Right renal cortex interstitium (tissue), 3 donors: ENCODE measurements at regions not wholly inside any gene's neighbourhood (a gene's known extent, or its start where the extent isn't known, plus 50 kb on each side); places are given as distances from the start of the nearest gene placed in this dataset.

ENCODE experiments used
- DNase-seq, 3 donors: peaks; one replicate each; pipeline ENCODE4 v3.0.0-alpha.2; 2013; ENCODE audit warnings: low read depth in 3 of 3, low spot score in 2 of 3

DNA sequence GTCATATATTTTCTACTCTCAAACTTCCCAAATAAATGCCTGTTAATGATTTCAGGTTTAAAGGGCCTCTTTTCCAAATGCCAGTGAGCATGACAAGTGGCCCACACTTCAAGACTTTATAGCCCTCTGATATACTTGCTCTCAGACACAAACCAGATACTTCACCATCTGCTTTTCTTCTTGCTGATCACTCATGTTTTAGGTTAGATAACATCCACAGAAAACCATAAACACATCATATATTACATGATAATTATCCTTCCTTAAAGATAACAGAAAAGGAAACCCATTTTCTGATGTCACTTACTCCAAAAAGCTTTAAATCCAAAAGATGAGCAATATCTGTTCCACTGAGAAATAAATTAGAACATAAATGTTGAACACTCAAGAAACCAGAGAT, 723.5 kb downstream of the LTN1 start:
- no peak for DNase-seq

DNA sequence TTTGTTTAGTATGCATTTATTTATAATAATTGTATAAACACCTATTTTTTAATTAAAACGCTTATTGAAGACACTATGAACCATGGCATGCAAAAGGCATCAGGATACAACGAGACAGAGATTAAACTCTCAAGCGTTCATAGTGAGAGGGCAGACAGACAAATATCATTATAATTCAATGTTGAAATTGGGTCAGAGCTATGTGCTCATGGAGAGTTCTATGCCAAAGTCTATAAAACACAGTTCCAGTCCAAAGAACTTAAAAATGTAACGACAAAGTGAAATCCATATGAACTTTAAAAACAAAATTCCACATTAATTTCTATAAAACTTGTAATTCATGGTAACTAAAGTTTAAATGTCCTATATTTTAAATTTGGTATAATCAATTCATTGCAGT, 724.0 kb downstream of the LTN1 start:
- DNase-seq = no peak

DNA sequence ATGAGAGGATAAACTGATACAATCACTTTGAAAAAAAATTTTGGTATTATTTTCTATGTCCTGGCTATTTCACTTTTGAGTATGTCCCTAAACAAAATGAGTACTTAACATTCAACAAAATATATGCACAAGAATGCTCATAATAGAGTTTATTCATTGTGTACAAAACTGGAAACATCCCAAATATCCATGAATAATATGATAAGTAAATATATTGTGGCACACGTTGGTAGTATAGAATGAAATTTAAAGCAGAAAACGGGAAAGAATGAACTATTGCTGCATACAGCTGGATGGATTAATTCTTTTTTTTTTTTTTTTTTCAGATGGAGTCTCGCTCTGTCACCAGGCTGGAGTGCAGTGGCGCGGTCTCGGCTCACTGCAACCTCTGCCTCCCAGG, 725.2 kb downstream of the LTN1 start:
- no peak for DNase-seq

DNA sequence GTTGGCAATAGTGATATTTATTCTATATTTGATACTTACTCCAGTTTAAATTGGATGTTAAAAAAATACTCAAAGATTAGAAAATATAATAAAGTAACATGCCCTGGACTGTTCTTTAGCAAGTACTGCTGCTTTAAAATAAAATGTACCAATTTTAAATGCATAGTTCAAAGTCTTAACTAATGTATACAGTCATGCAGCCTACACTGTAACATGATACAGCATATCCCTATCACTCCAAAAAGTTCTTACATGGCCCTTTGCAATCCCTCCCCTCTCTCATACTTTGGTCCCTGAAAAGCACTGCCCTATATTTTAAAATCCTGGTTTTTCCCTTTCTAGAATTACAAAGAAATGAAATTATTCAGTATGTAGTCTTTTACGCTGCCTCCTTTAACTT, 726.6 kb downstream of the LTN1 start:
- no peak for DNase-seq

DNA sequence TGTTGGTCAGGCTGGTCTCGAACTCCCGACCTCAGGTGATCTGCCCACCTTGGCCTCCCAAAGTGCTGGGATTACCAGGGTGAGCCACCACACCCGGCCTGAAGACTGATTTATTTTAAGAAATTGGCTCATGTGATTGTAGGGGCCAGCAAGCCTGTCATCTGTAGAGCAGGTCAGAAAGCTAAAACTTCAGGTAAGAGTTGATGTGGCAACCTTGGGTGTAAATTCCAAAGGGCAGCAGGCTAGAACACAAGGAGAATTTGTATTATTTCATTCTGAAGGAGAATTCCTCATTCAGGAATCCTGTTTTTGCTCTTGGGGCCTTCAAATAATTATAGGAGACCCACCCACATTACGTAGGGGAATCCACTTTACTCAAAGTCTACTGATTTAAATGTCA, 728.7 kb downstream of the LTN1 start:
- DNase-seq = no peak

DNA sequence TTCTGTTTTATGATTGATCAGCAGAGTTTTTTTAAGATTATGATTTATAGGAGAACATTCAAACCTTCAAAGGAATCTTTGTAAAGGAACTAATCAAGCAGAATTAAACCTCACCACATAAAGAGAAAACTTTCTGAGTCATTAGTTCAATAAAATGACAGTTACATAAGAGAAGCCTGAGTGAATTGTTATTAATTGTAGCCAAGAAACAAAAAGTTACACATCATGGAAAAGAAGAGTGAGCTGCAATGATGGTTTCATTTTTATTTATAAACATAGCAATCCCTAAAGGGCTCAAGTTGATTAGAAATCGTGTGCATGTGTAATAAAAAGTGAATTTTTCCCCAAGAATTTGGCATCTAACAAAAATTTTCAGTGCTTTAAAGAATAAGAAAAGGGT, 731.4 kb downstream of the LTN1 start:
- no peak for DNase-seq

DNA sequence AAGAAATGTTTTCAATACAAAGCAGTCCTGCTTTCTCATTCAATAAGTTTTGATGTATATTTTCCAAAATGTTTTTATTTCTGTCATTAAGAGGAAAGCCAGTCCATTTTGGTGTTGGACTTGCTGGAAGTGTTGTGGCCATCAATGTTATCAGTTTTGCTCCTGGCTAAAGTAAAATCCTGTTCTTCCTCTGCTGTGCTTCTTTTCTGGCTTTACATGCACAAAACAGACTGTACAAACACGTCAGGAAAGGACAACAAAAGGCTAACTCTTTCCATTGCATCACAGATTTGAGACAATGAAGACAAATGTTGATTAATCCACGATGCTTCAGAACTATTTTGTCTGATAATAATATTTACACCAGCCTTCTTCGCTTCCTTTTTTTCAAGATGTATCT, 735.4 kb downstream of the LTN1 start:
- no peak for DNase-seq

DNA sequence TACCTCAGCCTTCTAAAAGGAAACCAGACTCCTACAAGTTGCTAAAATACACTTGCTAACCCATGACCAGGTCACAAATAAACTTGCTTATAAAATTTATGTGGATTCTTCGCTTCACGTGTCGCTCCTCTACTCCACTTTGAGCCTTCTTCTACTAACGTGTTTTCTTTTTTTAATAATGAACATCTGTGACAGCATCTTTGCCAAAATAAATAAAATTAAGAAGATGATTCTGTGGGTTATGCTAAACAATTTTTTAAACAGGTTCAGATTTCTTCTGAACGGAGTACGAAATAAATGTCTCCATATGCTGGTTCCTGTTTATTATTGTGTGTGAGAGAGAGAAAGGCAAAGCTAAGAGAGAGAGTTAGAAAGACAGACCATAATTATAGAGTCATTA, 735.8 kb downstream of the LTN1 start:
- DNase-seq = no peak

DNA sequence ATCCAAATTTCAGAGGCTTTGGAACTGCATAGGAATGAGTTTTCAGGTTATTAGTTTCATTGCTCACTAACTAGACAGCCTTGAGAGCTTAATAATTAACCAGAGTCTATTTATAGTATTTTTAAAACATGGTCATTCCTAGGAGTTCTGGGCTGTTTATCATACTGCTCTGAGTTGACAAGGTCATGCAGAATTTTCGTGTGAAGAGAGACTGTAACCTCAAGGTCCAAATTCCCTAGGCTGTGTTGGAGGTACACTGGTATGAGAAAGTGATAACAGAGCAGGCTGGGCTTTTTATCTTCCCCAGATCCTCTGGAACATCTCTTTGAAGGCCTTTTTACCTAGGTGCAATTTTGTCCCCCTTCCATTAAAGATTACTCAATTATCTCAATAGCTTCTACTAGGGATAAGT, 736.3 kb downstream of the LTN1 start:
- peak in 1 of 3 donors; percentile 33 for DNase-seq

DNA sequence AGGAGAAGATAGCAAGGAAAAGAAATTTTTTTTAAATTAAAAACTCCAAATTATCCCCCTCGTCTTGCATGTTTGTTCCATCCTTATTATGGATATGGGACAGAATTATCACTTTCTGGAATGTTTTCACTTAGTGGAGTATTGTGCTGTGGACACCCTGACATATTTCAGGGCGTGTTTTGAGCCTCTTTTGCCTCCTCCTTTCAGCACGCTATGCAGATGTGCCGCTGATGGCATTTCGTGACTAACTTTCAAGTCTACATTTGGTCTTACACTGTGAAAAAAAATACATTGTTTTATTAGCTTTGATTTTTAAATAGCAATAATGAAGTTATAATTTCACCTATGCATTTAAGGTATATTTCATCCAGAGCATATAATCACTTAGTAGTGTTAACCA, 738.7 kb downstream of the LTN1 start:
- DNase-seq = no peak

DNA sequence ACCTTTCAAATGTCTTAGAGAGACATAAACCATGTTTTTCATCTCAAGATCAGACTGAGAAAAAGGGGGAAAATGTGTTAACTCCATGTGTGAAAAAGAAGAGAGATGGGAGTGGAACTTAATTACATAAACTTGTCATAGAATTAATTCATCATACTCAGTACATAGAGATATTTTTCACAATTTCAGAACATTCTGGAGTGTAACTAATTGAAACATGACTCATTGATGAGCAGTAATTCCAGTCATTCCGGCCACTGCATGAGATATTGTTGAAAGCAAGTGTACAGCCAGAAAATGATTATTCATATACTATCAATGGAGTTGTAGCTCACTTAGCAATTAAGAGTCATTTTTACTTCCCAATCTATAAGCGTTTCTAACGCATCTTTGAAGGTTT, 739.3 kb downstream of the LTN1 start:
- no peak for DNase-seq

DNA sequence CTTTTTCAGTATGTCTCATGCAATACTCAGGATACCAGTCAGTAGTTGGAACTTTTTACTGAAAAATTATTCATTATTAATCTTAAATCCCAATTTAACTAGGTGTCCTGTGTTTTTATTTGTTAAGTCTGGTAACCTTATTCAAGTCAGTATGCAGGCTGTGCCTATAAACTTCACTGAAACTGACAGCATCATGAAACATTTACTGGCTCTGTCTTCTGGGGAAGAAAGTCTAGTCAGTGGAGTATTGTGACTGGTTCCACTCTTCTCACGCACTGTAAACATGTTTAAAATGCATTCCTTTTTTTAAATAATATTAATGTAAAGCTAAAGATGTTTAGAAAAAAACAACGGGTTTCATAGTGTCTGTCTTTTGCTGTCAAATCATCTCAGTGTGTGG, 739.7 kb downstream of the LTN1 start:
- no peak for DNase-seq

DNA sequence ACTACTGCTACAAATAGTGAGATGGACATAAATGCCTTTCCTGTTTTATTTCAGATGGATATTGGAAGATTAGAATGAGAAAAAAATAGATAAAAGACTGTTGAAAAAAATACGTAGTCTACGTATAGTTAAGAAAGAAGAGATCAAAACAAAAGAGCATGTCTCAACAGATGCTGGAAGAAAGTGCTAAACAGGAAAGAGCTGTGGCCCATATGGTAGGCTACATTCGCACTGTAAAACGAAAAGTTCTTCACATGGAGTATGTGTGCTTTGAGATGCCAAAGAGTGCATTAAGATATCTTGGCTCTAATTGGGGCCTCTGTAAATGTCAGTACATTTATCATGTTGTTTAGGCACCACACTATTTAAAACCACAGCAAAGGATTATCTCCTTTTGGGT, 741.7 kb downstream of the LTN1 start:
- no peak for DNase-seq

DNA sequence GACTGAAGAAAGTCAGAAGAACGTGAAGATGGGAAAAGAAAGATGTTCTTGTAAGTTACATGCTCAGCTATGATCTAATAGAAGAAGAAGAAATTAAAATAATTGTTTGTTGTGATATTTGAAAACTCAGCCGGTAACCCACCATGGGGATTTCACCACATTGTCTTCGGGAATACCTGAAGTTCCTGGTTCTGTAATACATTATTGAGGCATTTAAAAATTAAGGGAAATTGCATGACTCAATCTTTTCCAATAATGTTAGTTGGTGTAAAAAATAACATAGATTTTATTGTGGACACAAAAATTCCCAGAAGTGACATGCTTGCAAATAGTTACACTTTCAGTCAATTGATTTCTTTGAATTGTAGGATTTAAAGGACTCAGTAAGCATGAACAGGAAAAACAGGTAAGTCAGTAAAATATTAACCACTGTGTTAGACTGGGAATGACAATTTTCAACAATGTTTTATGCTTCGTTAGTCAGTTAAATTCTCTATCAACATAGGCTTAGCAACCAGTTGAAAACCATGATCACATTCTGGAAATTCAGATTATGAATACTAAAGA, 745.1 kb downstream of the LTN1 start:
- peak in 2 of 3 donors; percentile 48 to 65 for DNase-seq

DNA sequence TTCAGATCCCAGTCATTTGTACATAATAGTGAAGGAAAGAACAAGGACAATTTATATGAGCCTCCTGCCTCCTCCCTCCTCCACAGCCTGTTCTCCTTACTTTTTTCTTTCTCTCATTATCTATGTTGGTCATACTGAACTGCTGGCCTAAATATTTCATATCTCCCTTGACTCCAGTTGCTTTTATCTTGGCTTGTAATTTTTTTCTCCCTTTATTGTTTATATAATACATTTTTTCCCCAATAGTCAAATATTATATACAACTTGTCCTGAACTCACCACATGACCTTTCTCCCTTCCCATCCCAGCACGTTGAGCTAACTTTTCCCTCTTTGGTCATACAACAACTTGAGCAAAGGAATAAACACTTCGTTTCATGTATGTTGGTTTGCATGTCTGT, 752.1 kb downstream of the LTN1 start:
- DNase-seq = no peak

DNA sequence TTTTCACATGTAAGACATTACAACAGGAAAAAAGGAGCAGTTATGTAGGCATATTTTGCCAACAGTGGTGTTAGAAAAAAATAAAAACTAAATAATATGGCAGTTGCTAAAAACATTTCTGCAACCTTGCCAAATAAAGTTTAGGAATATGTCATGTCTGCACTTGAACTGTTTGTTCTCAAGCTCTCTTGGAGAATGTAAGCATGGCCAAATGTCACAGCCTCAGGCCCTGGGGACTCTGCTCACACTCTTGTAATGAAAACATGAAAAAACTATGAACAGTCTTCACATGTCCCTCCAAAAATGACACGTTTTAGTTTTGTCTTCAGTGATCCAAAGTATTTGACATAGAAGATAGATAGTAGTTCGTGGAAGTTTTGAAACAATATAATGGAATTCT, 753.3 kb downstream of the LTN1 start:
- DNase-seq = no peak

DNA sequence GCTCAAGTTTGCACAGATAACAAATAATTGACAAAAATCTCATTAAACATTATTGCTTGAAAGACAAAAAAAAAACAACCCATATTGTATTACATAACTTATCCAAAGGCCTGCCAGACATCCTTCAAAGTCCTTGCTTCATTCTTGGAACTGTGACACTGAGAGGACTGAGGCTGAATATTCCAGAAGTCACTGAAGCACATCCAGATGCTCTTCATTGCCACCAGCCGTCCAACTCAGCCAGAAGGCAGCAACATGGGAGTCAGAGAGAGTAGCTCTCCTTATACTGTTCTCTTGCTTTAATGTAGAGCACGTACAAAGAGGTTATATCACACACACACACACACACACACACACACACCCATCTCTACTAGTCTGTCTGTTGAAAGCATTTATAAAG, 755.0 kb downstream of the LTN1 start:
- DNase-seq = no peak

DNA sequence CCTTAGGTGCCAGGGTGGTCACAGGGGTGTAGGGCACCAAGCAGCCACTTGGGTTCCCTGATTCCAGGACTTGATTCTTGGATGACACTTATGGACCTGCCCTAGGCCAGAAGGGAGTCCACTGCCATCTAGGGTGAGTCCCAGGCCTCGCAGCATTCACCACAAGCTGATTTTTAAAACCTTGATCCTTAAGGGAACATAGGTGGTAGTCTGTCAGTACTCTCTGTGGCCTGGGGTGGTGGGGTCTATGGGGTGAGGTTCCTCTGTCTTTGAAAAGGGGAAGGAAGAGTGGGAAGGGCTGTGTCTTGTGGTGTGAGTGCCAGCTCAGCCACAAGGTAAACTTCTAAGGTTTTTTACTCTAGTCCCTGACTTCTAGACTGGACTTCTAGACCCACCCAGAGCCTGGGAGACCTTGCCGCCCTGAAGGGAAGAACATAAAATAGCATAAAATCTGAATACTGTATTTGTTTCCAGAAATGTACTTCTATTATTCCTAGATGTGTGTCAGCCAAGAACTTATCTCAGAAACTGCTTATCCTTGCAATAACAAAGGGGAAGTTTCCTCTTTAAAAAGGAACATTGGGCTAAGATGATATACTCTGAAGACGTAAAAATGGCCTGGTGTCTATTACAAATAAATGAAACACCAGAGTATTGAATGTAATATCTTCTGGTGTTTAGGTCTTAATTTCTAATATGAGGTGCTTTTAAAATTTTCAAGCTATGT, 757.3 kb downstream of the LTN1 start:
- DNase-seq = no peak

DNA sequence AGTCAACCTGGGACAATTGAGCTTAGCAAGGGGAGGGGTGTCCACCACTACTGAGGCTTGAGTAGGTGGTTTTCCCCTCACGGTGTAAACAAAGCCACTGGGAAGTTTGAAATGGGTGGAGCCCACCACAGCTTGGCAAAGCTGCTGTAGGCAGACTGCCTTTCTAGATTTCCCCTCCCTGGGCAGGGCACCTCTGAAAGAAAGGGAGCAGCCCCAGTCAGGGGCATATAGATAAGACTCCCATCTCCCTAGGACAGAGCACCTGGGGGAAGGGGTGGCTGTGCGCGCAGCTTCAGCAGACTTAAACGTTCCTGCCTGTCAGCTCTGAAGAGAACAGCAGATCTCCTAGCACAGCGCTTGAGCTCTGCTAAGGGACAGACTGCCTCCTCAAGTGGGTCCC, 758.4 kb downstream of the LTN1 start:
- no peak for DNase-seq

DNA sequence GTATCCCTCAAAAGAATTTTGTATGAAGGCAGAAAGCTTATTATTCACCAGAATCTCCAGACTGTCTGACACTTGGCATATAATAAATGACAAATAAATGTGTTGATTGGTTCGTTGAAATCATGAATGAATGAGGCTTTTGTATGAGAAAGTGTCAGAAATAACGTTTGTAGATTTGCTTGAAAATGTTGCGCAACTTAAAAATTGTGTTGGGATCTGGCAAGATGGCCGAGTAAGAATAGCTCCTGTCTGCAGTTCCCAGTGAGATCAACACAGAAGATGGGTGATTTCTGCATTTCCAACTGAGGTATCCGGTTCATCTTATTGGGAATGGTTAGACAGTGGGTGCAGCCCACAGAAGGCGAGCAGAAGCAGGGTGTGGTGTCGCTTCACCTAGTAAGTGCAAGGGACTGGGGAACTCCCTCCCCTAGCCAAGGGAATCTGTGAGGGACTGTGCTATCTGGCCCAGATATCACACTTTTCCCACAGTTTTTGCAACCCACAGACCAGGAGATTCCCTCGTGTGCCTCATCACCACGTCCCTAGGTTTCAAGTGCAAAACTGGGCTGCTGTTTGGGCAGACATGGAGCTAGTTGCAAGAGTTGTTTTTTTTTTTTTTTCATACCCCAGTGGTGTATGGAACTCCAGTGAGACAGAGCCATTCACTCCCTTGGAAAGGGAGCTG, 759.0 kb downstream of the LTN1 start:
- DNase-seq = no peak

DNA sequence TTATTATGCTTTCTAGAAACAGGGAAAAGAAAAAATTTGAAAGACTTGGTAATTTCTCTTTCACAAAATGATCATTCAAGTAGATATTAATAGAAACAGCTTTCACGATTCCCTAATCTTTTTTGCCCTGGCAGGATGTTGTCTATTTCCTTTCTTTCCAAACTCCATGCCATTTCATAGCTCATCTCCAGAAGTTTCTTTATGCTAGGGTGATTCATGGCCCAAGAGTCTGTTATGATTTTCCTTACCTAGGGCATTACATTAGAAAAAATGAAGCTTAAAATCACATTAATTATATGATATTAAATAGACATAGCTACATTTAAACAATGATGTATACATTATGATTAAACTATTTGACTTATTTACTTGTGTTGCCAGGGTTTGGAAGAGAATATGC, 762.1 kb downstream of the LTN1 start:
- no peak for DNase-seq

DNA sequence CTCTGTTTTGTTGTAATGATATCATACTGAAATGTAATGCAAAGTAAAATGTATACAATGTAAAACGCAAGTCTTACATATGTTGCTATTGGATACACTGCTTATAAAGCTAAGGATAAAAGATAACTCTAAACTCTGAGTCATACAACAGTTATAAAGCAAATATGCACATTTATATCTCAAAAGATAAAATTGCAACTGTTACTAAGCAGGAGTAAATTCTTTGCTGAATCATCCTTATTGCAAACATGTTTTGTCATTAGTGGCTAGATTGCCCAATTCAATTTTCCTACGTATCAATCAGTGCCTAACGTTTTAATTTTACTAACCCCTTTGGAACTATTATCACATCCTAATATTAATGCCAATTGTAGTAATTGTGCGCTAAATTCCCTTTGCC, 762.9 kb downstream of the LTN1 start:
- no peak for DNase-seq
